Cerebellar nuclear complex (tissue), 1 donor: ENCODE measurements at regions not wholly inside any gene's neighbourhood (a gene's known extent, or its start where the extent isn't known, plus 50 kb on each side); places are given as distances from the start of the nearest gene placed in this dataset.

Source experiments
- DNase-seq, 2 experiments: peaks; one replicate each; lab custom pipeline; 2025; lab: John Stamatoyannopoulos, UW

DNA sequence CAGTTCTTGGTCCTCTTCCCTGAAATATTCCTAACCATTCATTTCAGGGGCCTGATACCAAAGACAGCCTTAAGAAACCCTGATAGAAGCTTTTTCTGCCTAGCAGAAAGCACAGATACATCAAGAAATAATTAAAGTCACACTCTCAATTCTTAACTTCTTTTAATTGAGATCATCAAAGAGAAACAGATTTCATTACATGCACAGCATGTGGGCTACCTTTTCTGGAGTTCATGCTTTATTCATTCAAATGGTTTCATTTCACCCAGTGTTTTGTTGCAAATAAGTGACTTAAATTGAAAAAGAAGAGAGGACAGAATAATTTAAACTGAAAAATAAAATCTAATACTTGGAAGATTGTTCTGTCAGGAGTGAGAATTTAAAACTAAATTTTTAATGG lies 192.6 kb upstream of the GGTLC1 start:
- no peak for DNase-seq

DNA sequence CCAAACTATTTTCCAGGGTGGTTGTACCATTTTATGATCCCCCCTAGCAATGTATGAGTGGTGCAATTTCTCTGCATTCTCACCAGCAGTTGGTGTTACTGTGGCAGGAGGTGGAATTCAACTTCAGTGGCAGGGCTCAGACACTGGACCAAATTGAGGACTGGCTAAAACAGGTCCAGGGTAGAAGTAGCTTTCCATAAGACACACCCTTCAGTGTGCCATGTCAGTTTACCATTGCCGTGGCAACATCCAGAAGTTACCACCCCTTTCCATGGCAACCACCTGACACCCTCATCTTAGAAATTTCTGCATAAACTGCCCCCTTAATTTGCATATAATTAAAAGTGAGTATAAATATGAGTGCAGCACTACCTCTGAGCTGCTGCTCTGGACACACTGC lies 180.7 kb upstream of the GGTLC1 start:
- DNase-seq: no peak

DNA sequence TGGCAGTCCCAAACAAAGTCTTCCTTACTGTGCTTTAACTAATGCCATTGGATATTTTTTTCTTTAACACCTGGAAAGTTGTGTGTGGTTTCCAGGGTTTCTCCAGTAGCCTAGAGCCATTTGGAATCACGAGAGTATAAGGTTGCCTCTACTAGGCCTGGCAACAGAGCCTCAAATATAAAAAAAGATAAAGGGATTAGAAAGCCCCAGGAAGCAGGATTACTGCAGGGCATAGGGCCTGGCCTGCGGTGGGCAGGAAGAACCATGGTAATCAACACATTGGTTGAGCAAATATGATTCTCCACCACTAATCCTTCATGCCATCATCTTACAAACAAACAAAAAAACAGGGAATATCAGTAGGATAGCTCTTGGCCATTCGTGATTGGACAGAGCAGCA lies 177.8 kb upstream of the GGTLC1 start:
- DNase-seq: no peak

DNA sequence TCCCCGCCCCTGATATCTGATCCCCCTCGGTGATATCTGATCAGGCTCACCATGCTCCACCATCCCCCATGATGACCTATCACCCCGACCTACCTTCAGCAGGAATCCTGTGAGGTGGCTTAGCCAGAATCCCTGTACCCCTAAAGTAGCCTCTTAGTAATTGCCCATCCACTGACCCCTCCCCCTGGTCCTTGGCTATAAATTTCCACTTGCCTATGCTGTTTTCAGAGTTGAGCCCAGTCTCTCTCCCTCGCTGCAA lies 177.5 kb upstream of the GGTLC1 start:
- DNase-seq: no peak

DNA sequence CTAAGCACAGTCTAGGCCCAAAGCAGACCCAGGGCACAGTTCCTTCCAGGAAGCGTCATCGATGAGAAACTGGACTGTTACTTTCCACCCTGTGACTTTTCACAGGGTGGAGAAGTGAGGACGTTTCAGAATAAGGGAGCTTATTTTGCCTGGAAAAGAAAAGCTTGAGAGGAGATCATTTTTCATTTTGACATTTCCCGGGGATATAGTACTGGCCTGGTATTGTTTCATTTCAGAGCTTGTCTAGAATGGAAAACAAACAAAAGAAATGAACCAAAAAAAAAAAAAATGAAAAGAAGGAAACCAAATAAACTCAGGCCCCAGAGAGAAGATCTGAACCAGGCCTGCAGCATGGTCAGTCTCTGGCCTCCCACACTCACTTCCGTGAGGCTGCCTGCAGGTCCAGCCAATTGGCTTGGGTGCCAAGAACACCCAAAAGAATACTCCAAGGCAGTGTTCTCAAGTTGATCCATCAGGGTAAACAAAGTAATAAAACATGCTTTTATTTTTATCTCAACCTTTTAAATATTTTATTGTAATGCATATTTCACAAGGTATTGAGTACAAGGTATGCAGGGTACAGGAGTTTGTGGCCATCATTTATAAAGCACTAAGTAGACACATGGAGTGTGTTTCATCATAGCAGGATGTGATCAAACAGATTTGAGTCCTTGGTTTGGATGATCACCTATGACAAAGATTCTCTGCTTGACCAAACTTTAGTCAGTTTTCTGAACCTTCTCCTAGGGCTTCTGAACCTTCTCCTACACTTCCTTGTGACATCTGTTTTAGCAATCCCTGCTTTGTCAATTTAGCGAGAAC lies 176.9 kb upstream of the GGTLC1 start:
- no peak for DNase-seq

DNA sequence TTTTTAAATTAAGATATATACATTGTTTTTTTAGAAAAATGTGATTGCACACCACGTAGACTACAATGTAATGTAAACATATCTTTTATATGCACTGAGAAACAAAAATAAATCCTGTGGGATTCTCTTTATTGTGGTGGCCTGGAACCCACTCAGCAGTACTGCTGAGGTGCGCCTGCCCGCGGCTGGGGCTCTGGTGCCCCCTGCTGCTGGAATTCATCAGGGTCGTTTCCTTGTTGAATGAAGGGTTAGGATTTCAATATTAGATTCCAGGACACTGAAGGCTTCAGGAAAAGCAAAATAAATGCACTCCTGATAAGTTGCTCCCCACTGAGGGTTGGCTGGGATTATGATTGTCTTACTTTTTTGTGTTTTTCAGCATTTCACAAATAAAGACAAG lies 175.8 kb upstream of the GGTLC1 start:
- DNase-seq: no peak

DNA sequence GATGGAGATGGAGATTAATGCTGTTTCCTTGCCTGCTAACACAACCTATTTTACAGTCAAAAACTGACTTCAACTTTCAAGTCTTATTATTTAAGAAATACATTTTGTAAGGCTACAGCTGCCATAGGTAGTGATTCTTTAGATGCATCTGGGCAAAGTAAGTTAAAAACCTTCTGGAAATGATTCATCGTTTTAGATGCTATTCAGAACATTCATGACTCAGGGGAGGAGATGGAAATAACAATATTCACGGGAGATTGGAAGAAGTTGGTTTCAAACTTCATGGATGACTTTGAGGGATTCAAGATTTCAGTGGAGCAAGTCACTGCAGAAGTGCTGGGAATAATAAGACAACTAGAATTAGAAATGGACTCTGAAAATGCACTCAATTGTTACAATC lies 174.9 kb upstream of the GGTLC1 start:
- DNase-seq: no peak

DNA sequence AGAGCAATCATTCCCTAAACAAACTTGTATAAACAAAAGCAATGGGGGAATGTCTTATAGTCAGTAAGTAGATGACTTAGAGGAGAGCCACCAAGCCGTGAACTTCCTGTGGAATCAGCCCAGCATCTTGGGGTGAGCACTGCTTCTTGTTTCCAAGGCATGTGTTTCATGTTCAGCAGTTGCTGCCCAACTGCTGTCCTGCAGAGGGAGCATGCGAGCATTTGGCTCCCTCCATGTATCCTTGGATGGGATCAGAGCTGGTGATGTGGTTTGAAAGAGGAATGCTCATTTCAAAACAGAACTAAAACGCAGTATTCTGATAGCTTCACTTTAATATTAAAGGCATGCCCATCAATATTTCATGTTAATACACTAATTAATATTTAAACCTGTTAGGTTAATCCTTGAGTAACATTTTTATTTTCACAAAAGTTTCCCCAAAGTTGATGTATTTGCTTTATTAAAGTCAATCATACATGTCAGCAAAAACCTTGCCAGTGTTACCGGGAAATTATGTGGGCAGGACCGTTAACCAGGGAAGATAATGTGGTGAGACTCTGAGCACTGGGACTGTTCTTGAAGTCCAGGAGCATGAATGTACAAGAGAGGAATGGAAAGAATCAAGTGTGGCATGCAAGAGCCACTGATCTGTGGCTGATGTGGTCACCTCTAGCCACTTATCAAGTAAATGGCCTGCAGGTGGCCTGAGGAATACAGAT lies 172.1 kb upstream of the GGTLC1 start:
- DNase-seq: peak in 1 of 2 experiments; percentile 19

DNA sequence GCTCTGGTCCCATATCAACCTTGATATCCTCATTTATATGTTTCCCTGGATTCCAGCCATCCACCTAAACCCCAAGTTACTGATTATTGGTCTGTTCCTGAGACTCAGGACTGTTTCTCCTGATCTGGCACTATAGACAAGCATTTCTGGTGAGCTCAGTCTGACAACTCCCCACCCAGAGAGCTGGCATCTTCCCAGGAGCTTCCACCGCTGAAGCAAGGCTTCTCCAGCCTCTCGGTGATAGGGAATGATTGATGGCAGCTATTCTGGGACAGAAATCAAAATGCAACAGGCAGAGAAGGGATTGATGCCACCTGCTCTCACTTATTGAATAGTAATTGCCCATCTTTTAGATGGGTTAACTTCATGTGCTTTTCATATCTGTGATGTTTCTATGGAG lies 169.7 kb upstream of the GGTLC1 start:
- no peak for DNase-seq

DNA sequence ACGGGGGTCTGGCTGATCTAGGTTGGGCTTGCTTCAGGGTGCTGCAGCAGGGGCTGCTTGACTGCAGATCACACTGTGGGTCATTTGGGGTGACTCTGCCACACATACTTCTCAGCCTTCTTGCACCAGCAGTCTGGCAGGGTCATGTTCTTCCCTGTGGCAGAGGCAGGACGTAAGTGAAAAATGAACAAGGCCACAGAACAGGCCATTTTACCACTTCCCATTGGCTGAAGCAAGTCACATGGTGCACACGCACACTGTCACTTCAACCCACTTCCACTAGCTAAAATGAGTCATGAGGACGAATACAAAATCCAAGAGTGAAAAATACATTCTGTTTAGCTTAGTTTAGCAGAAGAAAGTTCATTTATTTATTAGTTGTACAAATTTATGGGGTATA lies 168.6 kb upstream of the GGTLC1 start:
- DNase-seq: no peak

DNA sequence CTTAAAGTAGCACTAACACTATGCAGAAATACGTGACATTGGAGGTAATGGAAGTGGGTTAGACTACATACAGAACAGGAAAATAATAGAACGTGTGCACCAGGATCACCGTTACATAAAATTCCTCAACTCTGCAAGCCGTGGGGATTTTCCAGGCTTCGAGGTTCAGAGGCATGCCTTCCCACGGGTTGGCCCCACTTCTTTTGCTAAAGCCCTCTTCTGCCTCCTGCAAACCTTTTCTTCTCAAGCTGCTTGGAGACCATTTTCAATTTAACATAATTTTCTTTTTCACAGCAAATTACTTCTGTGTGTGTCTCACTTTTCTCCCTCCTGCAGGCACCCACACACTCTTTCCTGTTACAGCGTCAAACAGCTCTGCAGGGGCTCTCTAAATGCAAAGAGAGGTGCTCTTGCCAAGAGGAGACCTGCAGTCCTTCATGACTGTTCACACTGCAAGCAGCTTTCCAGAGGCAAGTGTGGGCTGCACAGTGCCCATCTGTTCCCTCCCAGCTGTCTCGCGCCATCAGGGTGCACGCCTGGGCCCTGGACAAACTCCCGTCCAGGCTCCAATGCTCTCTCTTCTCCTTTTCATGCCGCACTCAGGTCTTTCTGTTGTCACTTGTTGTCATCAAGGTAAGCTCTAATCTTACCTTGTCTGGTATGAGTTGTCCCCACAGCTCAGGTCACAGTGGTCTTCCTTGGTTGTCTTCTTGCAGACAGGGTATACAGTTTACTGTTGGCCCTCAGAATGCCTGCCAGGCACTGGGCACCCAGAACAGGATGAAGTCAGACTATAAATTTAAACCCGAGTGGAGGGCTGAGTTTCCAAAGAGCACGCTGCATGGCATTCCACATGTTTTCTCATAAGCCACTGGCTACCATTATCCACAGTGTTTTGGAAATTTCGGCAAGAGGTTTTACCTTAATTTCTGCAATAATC lies 164.8 kb upstream of the GGTLC1 start:
- no peak for DNase-seq

DNA sequence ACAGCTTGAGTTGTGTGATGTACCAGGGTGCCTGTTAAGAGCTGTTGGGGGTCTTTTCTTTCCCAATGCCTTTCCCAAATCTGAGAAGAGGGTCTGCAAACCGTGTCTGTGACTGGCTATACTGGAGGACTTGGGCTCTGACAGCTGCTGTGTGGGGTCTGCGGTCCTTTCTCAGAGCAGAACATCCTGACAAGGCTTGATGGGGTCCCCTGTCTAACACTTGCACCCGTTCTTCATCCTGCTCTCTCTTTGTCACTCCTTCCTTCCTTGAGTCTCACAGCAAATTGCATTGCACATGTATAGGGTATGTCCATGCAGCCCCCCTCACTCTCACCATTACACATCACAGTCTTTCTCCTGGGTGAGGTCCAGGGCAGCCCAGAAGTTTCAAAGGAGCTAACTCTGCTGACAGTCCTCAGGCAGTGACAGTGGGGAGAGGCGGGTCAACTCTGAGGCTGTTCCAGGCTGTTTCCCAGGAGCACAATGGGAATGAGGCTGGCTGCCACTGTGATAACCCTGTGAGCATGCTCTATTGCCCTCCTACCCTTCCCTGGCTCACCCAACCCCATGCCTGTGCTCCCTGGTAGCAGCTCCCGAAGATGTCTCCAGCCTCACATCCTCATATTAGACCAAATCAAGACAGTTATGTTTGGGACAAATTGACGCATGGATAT lies 163.2 kb upstream of the GGTLC1 start:
- DNase-seq: no peak

DNA sequence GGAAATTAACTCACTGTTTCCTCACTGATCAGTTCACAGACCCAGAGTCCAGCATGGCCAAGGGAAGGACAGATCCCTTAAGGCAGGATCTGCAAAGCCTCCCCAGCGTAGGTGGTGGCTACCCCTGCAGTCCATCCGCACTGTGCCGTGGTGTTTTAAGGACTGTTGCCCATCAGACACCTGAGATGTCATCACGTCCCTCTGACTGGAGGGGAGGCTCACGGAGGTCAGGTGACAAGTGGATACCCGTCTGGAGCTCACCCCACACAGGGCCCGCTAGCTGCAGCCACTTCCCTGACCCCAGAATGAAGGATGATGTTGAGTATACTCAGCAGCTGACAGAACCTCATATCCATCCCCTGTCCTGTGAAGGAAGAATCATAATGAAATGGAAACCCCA lies 161.8 kb upstream of the GGTLC1 start:
- no peak for DNase-seq

DNA sequence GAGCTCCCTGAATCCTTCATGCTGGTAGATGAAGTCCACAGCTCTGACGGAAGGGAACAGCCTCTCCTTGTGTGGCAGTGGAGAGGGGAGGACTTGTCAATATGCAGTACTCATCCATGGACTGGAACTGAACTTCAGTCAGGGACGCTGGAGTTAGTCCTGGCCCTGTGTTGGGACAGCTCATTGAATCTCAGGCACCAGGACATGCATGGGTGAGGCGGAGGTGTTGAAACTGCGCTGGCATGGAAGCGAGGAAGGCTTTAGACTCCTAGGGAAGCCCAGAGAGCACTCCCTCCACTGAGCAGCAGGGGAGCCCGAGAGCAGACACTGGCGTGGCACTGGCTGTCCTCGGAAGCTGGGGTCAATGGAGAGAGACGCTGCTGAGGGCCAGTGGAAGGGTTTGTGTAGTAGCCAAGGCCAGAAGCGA lies 161.3 kb upstream of the GGTLC1 start:
- DNase-seq: no peak

DNA sequence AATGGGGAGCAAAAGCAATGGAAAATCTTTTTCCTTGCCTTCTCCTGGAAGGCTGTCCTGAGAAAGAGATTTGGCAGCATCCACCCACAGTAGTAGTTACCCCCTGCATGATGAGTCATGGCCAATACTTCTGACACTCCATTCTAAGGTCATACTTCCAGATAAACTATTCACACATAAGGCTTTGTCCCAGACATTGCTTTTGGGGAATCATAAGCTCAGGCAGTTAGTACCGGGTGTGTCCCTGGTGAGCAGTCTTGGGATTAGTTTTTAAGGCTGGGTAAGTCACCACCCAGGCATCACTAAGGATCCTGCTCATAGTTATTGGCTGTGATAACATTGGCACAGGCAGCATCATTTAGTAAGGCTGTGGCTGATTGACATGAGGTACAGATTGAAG lies 160.6 kb upstream of the GGTLC1 start:
- DNase-seq: no peak

DNA sequence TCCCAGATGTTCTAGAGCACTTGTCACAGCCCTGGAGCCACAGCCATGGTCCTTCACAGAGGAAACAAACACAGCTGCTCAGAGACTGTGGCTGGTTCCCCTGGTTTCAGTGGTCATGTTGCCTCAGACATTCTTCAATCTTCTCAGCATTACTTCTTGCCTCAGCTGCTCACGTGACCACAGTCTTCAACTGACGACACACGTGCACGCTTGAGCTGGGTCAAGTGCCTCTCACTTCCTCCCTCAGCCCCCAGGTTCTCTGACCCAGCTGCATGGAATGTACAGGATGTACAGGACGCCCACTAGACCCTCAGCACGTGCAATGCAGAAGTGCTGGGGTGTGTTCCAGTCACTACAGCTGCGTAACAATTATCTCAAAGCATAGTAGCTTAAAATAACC lies 159.8 kb upstream of the GGTLC1 start:
- DNase-seq: no peak

DNA sequence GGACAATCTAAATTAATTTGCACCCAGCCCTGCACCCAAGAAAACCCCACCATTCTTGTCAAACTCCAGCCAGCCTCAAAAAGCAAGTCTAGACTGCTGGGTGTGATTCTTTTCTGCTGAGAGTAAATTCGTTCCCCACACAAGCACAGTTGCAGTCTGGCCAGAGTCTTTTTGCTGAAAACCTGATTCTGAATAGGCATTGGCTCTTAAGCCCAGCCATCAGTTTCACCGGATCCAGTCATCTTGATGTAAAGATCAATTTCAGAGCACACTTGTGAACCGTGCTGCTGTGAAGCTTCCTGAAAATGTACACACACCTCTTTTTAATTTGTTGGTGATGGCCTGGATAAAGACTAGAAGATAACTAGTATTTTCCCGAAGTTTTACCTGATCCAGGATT lies 159.4 kb upstream of the GGTLC1 start:
- no peak for DNase-seq

DNA sequence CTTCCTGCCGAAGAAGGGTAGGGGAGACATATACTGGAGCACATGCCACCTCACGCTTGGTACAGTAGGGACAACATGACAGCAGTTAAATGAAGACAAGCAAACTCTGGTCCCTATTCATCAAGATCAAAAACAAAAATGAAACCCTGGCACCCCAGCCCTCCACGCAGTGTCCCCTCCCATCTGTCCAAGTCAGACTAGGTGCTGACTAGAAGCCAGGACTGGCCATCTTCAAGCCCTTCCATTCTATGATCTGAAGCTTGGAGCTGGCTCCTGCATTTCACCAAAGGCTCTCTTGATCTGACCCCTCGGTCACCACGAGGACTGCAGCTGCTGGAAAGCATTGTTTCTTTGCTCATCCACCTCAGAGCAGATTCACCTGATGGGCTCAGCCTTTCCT lies 158.9 kb upstream of the GGTLC1 start:
- DNase-seq: no peak

DNA sequence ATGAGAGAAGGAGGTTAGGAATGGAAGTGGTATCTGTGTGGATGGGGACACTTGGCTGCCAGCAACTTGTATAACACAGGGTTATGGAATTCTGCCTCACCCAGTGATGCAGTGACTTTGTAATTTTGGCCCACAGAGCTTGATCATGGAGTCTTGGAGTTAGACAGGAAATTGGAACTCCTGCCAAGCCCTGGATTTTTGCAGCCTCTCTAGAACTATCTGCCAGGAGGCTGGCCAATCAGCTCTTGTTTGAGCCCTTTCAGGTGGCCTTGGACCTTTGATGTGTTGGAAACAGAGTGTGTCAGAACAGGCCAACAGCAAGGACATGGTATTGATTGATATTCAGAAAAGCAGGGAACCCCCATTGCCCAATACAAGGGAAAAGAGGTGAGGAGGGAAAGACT lies 157.7 kb upstream of the GGTLC1 start:
- DNase-seq: no peak

DNA sequence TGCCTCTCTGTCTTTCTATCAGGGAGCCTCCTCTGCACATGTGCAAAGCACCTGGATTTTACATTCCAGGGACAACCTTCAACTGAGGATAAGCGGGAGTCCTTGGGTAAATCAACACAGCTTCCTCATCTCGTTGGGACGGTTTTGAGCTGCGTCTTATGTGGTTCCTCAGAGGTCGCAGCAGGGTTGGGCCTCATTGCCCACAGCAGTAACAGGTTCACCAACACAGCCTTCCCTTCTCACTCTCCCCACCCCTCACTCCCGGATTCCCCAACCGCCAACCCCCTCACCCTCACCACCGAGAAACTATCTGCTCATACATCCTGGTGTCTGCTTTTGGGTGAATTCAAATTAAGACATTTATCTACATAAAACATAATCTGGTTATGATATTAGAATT lies 155.8 kb upstream of the GGTLC1 start:
- DNase-seq: no peak

DNA sequence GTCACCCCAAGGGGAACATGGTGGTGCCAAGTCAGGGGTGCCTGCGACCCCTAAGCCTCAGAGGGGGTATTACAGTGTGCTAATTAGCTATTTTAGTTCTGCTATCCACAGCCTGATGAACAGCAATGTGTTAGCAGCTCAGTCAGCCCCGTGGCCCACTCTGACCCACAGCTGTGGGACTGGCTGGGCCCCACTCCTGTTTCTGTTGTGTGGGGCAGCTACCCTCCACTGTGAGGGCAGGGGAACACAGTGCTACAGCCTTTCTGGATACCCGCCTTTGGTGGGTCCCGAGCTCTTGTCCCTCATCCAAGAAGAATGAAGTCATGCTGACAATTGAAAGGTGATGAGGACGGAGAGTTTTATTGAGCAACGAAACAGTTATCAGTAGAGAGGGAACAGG lies 152.5 kb upstream of the GGTLC1 start:
- DNase-seq: no peak

DNA sequence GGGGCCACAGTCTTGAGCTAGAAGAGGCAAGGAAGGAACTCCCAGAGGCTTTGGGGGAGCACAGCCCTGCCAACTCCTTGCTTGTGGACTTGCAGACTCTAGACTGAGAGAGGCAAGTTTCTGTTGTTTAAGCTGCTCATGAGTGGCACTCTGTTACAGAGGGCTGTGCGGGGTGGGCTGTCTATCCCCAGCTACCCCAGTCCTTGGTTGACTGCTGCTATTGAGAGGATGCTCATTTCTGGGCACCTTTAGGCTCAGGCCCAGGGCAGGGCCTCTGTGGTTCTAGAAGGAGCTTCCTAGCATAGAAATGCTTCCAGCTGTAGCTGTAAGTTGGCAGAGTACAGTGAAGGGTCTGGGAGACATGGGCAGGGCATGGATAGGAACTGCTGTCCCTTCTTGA lies 151.3 kb upstream of the GGTLC1 start:
- DNase-seq: no peak
